ENCODE measurements at regions not wholly inside any gene's neighbourhood (a gene's known extent, or its start where the extent isn't known, plus 50 kb on each side); places are given as distances from the start of the nearest gene placed in this dataset.

DNA sequence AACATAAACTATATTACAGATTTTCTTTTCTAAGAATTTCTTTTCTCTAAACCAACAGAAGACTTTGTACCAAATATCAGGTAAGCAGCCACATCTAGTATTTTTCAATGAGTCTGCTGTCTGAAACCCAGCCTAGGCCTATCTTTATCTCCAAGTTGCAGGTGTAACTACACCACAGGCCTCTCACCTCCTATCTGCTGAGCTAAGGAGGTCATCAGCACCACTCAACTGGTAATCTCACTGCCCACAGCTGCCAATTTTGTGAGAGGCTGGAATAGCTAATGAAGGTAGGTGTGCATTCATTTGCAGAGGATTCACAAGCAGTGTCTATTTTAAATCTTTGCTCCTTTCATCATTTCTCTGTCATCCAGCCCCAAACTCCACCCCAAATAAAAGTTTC, 584.8 kb downstream of the HDGFL1 start:
- intact Hi-C loops (cut with DNase I; ENCODE audit: low total_unique reads): no loop called here
- Histone ChIP-seq H3K27me3 (no peaks in the 10 kb centered on the region), H3K4me1 (no peaks in the 10 kb centered on the region), H3K36me3 (no peaks in the 10 kb centered on the region), H3K9me3 (no peaks in the 10 kb centered on the region), H3K4me3 (no peak overlapping the region), H3K27ac (no peak overlapping the region)
- TF ChIP-seq, protein P1, sequence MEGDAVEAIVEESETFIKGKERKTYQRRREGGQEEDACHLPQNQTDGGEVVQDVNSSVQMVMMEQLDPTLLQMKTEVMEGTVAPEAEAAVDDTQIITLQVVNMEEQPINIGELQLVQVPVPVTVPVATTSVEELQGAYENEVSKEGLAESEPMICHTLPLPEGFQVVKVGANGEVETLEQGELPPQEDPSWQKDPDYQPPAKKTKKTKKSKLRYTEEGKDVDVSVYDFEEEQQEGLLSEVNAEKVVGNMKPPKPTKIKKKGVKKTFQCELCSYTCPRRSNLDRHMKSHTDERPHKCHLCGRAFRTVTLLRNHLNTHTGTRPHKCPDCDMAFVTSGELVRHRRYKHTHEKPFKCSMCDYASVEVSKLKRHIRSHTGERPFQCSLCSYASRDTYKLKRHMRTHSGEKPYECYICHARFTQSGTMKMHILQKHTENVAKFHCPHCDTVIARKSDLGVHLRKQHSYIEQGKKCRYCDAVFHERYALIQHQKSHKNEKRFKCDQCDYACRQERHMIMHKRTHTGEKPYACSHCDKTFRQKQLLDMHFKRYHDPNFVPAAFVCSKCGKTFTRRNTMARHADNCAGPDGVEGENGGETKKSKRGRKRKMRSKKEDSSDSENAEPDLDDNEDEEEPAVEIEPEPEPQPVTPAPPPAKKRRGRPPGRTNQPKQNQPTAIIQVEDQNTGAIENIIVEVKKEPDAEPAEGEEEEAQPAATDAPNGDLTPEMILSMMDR (IDR thresholded peaks at IDR 0.05): no peak
- TF ChIP-seq POLR2A (IDR thresholded peaks at IDR 0.05) (no peak), POLR2AphosphoS5 (IDR thresholded peaks at IDR 0.05) (no peak), EP300 (IDR thresholded peaks at IDR 0.05; ENCODE audit: low read depth) (no peak)
- no peak for DNase-seq
- in situ Hi-C loops (cut with MboI; ENCODE audit: low pct_ligation_motif_present in 1 of 4, low pct_unique_long_range_greater_than_20kb in 1 of 4, low sequenced_read_pairs in 3 of 4): no loop called here

DNA sequence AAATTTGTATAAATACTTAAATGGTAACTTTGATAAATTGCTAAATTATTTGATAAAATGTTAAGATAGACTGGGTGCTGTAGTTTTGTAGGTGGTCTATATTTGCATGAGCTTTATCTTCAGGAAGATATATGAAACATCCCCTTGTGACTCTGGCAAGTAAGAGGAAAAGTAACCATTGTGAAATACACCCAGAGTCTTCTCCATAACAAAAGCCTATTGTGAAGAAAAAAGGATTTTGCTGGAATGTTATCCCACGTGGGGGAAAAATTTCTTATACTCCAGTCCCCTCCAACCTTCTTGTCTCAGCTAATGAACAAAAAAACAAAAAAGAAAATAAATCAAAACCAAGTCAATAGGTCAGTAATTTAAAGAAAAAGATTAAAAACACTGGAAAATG, 600.7 kb downstream of the HDGFL1 start:
- no peaks in the 10 kb centered on the region for H3K27me3 ChIP-seq
- DNase-seq: no peak
- 33 to 44% methylated on average over 1 of the region's 1 CpG for WGBS, 2 donors (ENCODE audit: low coverage in 1 of 2)
- in situ Hi-C loops (cut with MboI; ENCODE audit: low pct_ligation_motif_present in 1 of 4, low pct_unique_long_range_greater_than_20kb in 1 of 4, low sequenced_read_pairs in 3 of 4): no loop called here
- intact Hi-C loops (cut with DNase I; ENCODE audit: low total_unique reads): no loop called here
- no peaks in the 10 kb centered on the region for H3K9me3 ChIP-seq
- no peaks in the 10 kb centered on the region for H3K36me3 ChIP-seq
- H3K4me3 ChIP-seq: no peak overlapping the region
- no peak for TF ChIP-seq EP300 (IDR thresholded peaks at IDR 0.05; ENCODE audit: low read depth)
- TF ChIP-seq, protein P1 (IDR thresholded peaks at IDR 0.05): no peak
- TF ChIP-seq POLR2AphosphoS5 (IDR thresholded peaks at IDR 0.05): no peak
- no peak for TF ChIP-seq POLR2A (IDR thresholded peaks at IDR 0.05)
- no peak overlapping the region for H3K27ac ChIP-seq
- H3K4me1 ChIP-seq: no peaks in the 10 kb centered on the region

DNA sequence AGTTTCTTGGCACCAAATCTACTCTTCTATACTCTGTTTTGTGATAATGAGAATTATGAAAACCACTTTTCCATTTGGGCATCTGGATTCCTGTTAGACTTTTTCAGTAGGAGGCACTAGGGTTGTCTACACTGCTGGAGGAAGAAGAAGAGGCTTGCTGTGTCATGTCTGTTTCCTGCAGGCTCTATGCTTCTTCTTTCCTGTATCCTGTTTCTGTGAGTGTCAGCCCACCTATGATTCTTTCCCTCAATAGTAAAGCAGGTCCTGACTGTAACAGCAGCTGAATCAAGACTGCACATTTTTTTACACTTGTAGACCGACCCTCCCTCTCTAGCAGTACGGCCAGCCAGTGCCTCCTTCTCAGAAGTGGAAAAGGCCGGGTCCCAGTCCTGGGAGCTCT, 603.9 kb downstream of the HDGFL1 start:
- 44 to 78% methylated on average over 3 of the region's 3 CpGs for WGBS, 2 donors (ENCODE audit: low coverage in 1 of 2)
- Histone ChIP-seq H3K4me3 (no peak overlapping the region), H3K9me3 (no peaks in the 10 kb centered on the region), H3K36me3 (no peaks in the 10 kb centered on the region), H3K27me3 (no peaks in the 10 kb centered on the region), H3K27ac (no peak overlapping the region), H3K4me1 (no peaks in the 10 kb centered on the region)
- no peak for TF ChIP-seq POLR2AphosphoS5 (IDR thresholded peaks at IDR 0.05)
- no peak for TF ChIP-seq EP300 (IDR thresholded peaks at IDR 0.05; ENCODE audit: low read depth)
- no peak for TF ChIP-seq POLR2A (IDR thresholded peaks at IDR 0.05)
- TF ChIP-seq, protein P1 (IDR thresholded peaks at IDR 0.05): no peak
- intact Hi-C loops (cut with DNase I; ENCODE audit: low total_unique reads): no loop called here
- DNase-seq: no peak
- in situ Hi-C loops (cut with MboI; ENCODE audit: low pct_ligation_motif_present in 1 of 4, low pct_unique_long_range_greater_than_20kb in 1 of 4, low sequenced_read_pairs in 3 of 4): no loop called here

DNA sequence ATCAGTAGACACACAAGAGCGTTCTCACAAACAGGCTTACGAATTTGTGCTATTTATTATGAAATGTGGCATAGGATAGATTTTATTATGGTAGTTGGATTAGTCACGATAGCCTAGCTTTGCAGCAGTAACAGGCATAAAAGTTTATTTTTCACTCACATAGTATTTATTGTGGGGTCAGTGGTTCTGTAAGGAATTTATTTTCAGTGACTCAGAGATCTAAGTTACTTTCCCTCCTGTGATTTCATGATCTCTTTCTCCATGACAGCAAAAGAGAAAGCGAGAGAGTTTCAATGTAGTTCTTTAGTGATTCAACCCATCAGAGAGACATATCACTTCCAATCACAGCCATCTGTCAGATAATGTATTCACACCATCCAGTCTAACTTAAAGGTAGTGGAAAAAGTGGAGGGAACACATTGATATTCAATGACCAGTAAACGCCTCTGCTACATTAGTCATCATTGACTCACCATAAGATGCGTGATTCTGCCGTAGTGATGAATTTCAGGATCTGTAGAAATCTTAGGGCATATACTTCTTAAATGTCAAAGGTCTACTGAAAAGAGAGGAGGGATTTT, 605.5 kb downstream of the HDGFL1 start:
- in situ Hi-C loops (cut with MboI; ENCODE audit: low pct_ligation_motif_present in 1 of 4, low pct_unique_long_range_greater_than_20kb in 1 of 4, low sequenced_read_pairs in 3 of 4): no loop called here
- H3K4me3 ChIP-seq: no peak overlapping the region
- DNase-seq: no peak
- H3K36me3 ChIP-seq: no peaks in the 10 kb centered on the region
- H3K4me1 ChIP-seq: no peaks in the 10 kb centered on the region
- H3K9me3 ChIP-seq: no peaks in the 10 kb centered on the region
- H3K27ac ChIP-seq: no peak overlapping the region
- intact Hi-C loops (cut with DNase I; ENCODE audit: low total_unique reads): no loop called here
- TF ChIP-seq POLR2A (IDR thresholded peaks at IDR 0.05): no peak
- no peak for TF ChIP-seq POLR2AphosphoS5 (IDR thresholded peaks at IDR 0.05)
- TF ChIP-seq EP300 (IDR thresholded peaks at IDR 0.05; ENCODE audit: low read depth): no peak
- TF ChIP-seq, protein P1 (IDR thresholded peaks at IDR 0.05): no peak
- no peaks in the 10 kb centered on the region for H3K27me3 ChIP-seq
- 78 to 80% methylated on average over 6 to 7 of the region's 7 CpGs for WGBS, 2 donors (ENCODE audit: low coverage in 1 of 2)

Measured in transverse colon (tissue), 4 donors.